ENCODE measurements at regions not wholly inside any gene's neighbourhood (a gene's known extent, or its start where the extent isn't known, plus 50 kb on each side); places are given as distances from the start of the nearest gene placed in this dataset.

GRCh38 chr1:213423041-213423440 lies 372.0 kb downstream of the RPS6KC1 start:
- no peak for DNase-seq (ENCODE audit: low read depth, low spot score)
- dilution Hi-C loops (cut with MboI; ENCODE audit: extremely low pct_ligation_motif_present, low sequenced_read_pairs), result no loop called here
- TF ChIP-seq CTCF (optimal IDR thresholded peaks at IDR 0.05 in 1 of 3, IDR thresholded peaks at IDR 0.05 in 1 of 3, conservative IDR thresholded peaks at IDR 0.05 in 1 of 3; ENCODE audit: extremely low read depth in 1 of 3, insufficient read depth in 2 of 3, low read length in 3 of 3) (no peak), EZH2 (IDR thresholded peaks at IDR 0.05; ENCODE audit: low read length) (no peak)
- H3K9ac ChIP-seq (ENCODE audit: control insufficient read depth, extremely low read depth, insufficient read depth, low read length), result no peak overlapping the region
- no peaks in the 10 kb centered on the region for H3K9me3 ChIP-seq (ENCODE audit: control insufficient read depth, low read depth, low read length)
- H3K27me3 ChIP-seq (ENCODE audit: control insufficient read depth, extremely low read depth, insufficient read depth, low read length), result no peaks in the 10 kb centered on the region
- H3K4me1 ChIP-seq (ENCODE audit: control insufficient read depth, extremely low read depth, insufficient read depth, low read length), result no peaks in the 10 kb centered on the region
- no peaks in the 10 kb centered on the region for H3K9me1 ChIP-seq (ENCODE audit: control insufficient read depth, extremely low read depth, insufficient read depth, low read length)
- no peaks in the 10 kb centered on the region for H3K36me3 ChIP-seq (ENCODE audit: control insufficient read depth in 2 of 2, extremely low read depth in 1 of 2, insufficient read depth in 2 of 2, low read length in 2 of 2)
- H2AFZ ChIP-seq (ENCODE audit: control insufficient read depth, low read length), result no peak overlapping the region
- H3K79me2 ChIP-seq (ENCODE audit: control insufficient read depth, insufficient read depth, low read length), result no peaks in the 10 kb centered on the region
- no peaks in the 10 kb centered on the region for H4K20me1 ChIP-seq (ENCODE audit: control insufficient read depth, extremely low read depth, insufficient read depth, low read length)
- no peak overlapping the region for H3K4me2 ChIP-seq (ENCODE audit: control insufficient read depth, extremely low read depth, insufficient read depth, low read depth, low read length)
- H3K27ac ChIP-seq (ENCODE audit: control insufficient read depth, insufficient read depth, low read length), result no peak overlapping the region
- no peak overlapping the region for H3K4me3 ChIP-seq (ENCODE audit: control insufficient read depth in 2 of 3, extremely low read depth in 1 of 3, insufficient read depth in 2 of 3, low read depth in 1 of 3, low read length in 3 of 3)
- FAIRE-seq, result no peak

- no peak overlapping the region for H3K27ac ChIP-seq (ENCODE audit: control insufficient read depth, insufficient read depth, low read length)
- H3K9ac ChIP-seq (ENCODE audit: control insufficient read depth, extremely low read depth, insufficient read depth, low read length), result no peak overlapping the region
- H4K20me1 ChIP-seq (ENCODE audit: control insufficient read depth, extremely low read depth, insufficient read depth, low read length), result no peaks in the 10 kb centered on the region
- H3K4me2 ChIP-seq (ENCODE audit: control insufficient read depth, extremely low read depth, insufficient read depth, low read depth, low read length), result no peak overlapping the region
- no peaks in the 10 kb centered on the region for H3K9me1 ChIP-seq (ENCODE audit: control insufficient read depth, extremely low read depth, insufficient read depth, low read length)
- dilution Hi-C loops (cut with MboI; ENCODE audit: extremely low pct_ligation_motif_present, low sequenced_read_pairs), result no loop called here
- DNase-seq (ENCODE audit: low read depth, low spot score), result no peak
- H2AFZ ChIP-seq (ENCODE audit: control insufficient read depth, low read length), result no peak overlapping the region
- H3K27me3 ChIP-seq (ENCODE audit: control insufficient read depth, extremely low read depth, insufficient read depth, low read length), result no peaks in the 10 kb centered on the region
- no peak overlapping the region for H3K4me3 ChIP-seq (ENCODE audit: control insufficient read depth in 2 of 3, extremely low read depth in 1 of 3, insufficient read depth in 2 of 3, low read depth in 1 of 3, low read length in 3 of 3)
- no peaks in the 10 kb centered on the region for H3K79me2 ChIP-seq (ENCODE audit: control insufficient read depth, insufficient read depth, low read length)
- TF ChIP-seq EZH2 (IDR thresholded peaks at IDR 0.05; ENCODE audit: low read length), result no peak
- TF ChIP-seq CTCF (optimal IDR thresholded peaks at IDR 0.05 in 1 of 3, IDR thresholded peaks at IDR 0.05 in 1 of 3, conservative IDR thresholded peaks at IDR 0.05 in 1 of 3; ENCODE audit: extremely low read depth in 1 of 3, insufficient read depth in 2 of 3, low read length in 3 of 3), result no peak
- no peaks in the 10 kb centered on the region for H3K9me3 ChIP-seq (ENCODE audit: control insufficient read depth, low read depth, low read length)
- FAIRE-seq, result no peak
- no peaks in the 10 kb centered on the region for H3K36me3 ChIP-seq (ENCODE audit: control insufficient read depth in 2 of 2, extremely low read depth in 1 of 2, insufficient read depth in 2 of 2, low read length in 2 of 2)
- H3K4me1 ChIP-seq (ENCODE audit: control insufficient read depth, extremely low read depth, insufficient read depth, low read length), result no peaks in the 10 kb centered on the region
These were observed 372.6 kb downstream of the RPS6KC1 start for GRCh38 chr1:213423605-213424004.
